ENCODE measurements at regions not wholly inside any gene's neighbourhood (a gene's known extent, or its start where the extent isn't known, plus 50 kb on each side); places are given as distances from the start of the nearest gene placed in this dataset.

DNA sequence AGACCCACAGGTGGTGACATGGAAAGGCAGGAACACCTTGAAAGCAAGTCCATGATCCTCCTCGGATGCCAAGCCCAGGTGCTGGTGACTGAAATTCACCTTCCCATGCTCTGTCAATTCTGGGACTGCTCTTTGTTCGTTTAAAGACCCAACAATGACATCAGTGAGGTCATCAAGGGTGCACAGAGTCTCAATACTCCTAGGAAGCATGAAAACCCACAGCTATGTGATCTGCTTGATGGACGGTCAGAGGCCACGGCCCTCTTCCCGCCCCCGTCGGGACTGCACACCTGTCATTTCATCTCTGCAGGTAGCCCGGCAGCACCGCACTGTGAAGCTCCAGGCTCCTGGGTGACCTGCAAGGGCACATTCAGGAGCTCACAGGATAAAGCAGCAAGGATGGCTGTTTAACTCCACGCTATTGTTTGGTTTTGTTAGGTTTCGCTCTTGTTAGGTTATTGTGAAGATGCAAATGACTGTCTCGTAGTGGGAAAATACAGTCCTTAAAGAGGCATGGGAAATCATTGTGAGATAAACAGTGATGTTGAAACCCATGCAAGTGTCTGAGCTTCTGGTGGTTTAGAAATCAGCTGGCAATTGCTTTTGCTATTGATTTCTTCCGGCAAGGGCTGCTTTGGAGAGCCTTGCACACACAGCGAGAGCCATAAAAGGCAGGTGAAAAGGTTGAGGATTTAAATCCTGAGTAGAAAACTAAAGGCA, 124.8 kb upstream of the AJAP1 start:
- no peak for DNase-seq (ENCODE audit: low spot score)

GRCh38 chr1:4530166-4530785, 124.1 kb upstream of the AJAP1 start:
- DNase-seq (ENCODE audit: low spot score) = no peak

- DNase-seq (ENCODE audit: low spot score) = no peak
Measured at GRCh38 chr1:4531842-4532241, 122.6 kb upstream of the AJAP1 start.

DNA sequence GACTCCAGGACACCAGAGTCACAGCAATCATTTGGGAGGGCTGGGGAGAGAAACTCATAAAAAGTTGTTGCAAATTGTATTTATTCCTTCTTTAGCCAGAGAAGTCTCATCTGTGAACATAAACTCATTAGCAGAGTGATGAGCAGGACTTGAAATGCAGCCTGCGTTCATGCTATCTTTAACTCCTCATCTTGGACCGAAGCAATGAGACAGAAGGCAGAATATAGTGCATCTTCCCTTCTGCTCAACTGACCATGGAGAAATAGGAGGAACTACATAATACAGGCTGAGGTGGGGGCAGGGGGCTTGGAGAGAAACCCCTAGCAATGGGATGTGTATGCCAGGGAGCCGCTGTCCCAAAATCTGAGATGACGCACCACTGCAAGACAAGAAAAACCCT, 121.8 kb upstream of the AJAP1 start:
- DNase-seq (ENCODE audit: low spot score) = no peak

DNA sequence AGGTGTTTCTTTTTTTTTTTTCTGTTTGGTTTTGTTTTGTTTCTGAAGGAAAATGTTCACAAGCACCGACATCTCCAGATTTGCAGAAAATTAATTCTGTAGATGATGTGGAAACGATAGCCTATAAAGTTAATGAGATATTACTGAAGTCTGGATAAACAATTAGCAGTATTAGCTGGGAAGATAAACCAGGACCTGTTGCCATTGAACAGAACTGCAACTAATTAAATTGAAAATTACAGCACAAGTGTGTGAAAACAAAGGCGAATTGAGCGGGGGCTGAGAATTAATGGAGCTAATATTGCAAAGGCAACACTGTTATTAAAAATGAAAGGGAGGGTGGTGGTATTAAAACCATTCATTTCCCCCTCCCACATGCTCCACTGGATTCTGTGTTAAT, 107.5 kb upstream of the AJAP1 start:
- DNase-seq (ENCODE audit: low spot score) = no peak

- DNase-seq (ENCODE audit: low spot score) = no peak
Measured at GRCh38 chr1:4549930-4550329, 104.5 kb upstream of the AJAP1 start.

- DNase-seq (ENCODE audit: low spot score) = no peak
Measured at GRCh38 chr1:4550941-4551340, 103.5 kb upstream of the AJAP1 start.

DNA sequence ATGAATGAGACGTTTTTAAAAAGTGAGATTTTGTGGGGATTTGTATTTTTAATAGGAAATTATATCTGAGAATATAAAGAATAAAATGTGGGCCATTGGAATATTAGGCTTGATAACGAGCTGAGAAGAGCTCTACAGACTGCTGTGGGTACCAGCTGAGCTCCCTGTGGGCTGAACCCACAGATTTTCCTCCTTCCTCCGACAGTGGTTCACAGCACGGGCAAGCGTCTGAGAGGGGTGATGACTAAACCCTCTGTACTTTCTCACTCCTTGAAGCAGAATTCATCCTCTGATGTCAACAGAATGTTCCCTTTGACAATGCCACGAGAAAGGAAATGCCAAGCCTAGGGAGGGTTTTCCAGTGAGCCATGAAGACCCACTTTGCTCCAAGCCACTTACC, 102.7 kb upstream of the AJAP1 start:
- DNase-seq (ENCODE audit: low spot score) = no peak

DNA sequence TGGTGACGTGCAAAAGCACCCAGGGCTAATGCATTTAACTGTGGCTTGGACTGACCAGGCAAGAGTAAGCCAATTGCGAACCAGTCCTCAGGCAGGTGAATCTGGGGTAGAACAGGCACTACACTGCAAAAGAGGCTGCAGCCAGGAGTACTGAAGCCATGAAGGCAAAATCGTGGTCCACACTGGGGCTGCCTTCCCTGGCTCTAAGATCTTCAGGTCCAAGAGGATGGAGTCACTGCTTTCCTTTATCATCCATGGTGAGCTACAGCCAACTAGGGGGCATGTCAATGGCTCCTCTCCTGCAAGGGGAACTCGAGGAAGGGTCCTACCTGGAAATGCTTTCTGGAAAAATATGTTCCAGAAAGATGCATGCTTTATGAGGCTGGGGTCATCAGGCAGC, 100.6 kb upstream of the AJAP1 start:
- DNase-seq (ENCODE audit: low spot score) = no peak

DNA sequence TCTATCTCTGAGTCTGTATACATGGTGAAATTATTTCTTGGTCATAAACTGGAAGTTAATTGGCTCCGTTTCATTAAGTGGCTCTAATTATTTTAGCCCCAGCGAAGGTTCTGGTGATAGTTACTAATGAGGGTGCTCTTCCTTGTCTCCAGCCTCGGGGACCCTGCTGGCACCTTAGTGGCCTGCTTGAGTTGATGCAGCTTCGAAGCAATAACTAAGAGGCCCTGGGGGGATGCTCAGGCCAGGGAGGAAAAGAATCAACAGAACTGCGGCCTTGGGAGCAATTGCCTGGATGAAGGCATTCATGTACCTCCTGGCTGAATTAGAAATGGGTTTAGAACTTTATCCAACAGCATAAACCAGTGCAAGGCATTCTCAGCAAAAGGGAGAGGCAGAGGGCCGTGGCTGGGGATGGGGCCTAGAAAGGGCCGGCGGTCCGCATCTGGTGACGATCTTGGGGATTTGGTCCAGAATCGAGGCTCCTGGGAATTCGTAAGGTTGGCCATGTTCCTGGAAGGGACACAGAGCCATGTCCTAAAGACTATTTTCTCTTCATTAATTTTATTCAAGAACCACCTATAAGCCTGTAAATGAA, 100.0 kb upstream of the AJAP1 start:
- no peak for DNase-seq (ENCODE audit: low spot score)

GRCh38 chr1:4557949-4558348, 96.5 kb upstream of the AJAP1 start:
- no peak for DNase-seq (ENCODE audit: low spot score)

DNA sequence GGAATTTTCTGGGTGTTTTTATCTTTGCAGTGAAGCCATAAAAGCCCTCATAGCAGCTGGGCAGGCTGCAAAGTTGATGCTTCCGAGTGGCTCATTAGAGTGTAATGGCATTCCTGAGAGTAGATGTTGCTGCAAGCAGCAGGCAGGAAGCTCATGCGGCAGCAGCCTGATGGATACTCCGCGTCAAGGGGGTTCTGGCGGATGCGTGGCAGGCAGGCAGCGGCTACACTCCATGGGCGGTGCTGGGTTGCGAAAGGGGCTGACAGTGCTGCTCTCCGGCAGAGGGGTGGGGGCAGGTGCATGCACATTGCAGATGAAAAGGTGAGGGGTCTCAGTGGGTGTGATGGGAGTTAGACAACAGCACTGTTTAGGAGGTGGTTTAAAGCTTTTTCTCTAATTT, 93.2 kb upstream of the AJAP1 start:
- no peak for DNase-seq (ENCODE audit: low spot score)

GRCh38 chr1:4562321-4562720, 92.1 kb upstream of the AJAP1 start:
- DNase-seq (ENCODE audit: low spot score) = no peak

DNA sequence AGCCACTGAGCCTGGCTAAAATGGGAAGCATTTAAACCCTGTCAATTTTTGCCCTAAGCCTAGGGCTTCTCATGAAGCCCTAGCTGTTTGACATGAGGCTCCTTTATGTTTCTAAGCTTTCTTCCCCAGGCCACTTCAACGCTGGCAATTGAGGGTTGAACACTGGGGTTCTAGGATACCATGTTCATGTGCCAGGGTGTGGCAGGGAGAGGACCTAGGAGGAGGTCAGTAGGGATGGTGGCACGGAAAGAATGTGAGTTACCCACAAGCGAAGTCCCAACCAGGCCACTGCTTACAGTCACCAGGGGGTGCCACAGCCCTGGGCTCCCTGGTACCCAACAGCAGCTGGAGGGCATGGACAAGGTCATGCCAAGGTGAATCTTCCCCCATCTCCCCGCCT, 90.8 kb upstream of the AJAP1 start:
- no peak for DNase-seq (ENCODE audit: low spot score)

- DNase-seq (ENCODE audit: low spot score) = peak; percentile 15
Measured at GRCh38 chr1:4564051-4564450, 90.4 kb upstream of the AJAP1 start.

DNA sequence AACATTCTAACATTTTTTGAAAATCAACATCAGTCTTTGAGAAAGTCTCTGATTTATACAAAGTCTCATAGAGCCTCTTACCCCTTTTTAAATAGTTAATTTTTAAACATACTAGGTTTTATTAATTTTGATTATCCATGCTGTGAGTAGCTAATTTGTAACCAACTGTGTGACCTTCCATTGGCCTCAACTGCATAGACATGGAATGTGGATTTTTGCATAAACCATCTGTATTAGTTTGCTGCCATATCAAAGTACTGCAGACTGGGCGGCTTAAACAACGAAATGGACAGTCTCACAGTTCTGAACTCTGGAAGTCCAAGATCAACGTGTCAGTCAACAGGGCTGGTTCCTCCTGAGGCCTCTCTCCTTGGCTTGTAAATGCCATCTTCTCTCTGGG, 89.2 kb upstream of the AJAP1 start:
- peak; percentile 13 for DNase-seq (ENCODE audit: low spot score)

GRCh38 chr1:4565801-4566449, 88.5 kb upstream of the AJAP1 start:
- DNase-seq (ENCODE audit: low spot score) = no peak

DNA sequence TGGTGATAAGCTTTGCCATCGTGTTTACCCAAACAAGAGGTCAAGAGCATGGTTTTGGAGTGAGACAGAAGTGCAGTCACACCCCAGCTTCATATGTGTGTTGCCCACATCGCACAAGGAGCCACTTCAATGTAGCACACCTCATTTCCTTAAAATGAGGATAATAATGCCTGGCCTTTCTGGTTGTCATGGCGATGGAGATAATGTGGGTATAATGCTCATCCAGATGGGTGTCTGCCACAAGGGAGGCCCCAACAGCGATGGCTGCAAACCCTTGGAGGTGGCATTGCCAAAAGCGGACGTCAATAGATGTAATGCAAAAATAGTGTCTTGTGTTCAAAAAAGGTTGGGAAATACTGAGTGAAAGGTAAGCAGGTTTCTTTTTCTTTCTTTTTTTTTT, 83.1 kb upstream of the AJAP1 start:
- no peak for DNase-seq (ENCODE audit: low spot score)

GRCh38 chr1:4573526-4573925, 80.9 kb upstream of the AJAP1 start:
- no peak for DNase-seq (ENCODE audit: low spot score)

- no peak for DNase-seq (ENCODE audit: low spot score)
Measured at GRCh38 chr1:4581807-4582206, 72.6 kb upstream of the AJAP1 start.

DNA sequence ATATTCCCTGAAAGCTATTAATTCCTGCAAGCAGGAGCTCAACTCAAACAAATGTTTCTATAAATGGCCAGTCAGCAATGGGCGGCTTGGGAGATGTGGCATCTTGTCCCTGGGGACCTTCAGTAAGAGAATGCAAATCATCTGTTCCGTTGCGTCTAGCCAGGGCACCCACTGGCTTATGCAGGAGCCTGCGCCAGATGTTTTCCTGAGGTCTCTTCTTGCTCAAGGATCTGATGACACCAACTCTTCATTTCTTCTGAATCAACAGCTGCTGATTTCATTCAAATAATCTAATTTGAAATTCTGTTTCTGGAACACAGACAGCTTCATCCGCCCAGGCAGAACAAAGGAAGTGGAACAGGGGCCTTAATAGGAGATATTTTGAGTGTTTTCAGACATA, 70.0 kb upstream of the AJAP1 start:
- DNase-seq (ENCODE audit: low spot score) = no peak

DNA sequence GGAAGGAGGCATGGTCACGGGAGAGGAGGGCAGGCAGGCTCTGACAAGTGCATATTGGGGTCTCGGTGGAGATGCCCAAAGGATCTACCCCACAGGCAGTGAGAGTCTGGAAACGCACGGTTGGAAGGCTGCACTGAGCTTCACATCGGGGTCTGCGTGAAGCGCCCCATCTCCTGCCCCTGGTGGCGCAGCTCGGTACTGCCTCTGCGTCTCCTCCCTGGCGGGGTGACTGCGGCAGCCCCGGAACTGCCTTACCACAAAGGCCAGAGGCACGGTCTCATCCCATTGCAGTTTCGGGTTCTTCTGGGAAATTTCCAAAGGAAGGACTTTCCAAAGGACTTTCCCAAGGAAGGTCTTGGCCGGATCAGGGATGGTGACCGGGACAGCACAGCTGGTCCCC, 69.2 kb upstream of the AJAP1 start:
- DNase-seq (ENCODE audit: low spot score) = no peak

DNA sequence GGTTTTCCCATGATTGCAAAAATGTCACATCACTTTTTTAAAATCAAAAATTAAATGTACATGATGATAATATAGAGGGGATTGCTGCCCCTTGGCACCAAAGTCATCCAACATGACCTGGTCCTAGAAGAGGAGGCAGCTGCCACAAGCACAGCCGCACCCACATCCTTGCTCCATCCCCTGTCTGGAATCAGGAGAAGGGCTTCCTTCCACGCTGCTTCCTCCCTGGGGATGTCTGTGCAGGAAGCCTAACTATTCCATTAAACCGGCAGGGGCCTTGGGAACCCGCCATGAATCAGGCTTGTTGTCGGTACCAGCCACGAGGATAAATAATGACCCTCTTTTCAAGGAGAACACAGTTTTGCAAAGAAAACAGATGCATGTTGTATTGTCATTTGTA, 68.7 kb upstream of the AJAP1 start:
- no peak for DNase-seq (ENCODE audit: low spot score)

Data from kidney tubule cell (primary cell).